HG03175 (cell line): ENCODE measurements at regions not wholly inside any gene's neighbourhood (a gene's known extent, or its start where the extent isn't known, plus 50 kb on each side); places are given as distances from the start of the nearest gene placed in this dataset.

Experiments
- ATAC-seq: cut with Tn5 transposase; IDR thresholded peaks from one replicate; pipeline ENCODE4 v1.9.1; 2021; ENCODE audit warnings: mild to moderate bottlenecking, moderate library complexity; ENCODE audit not compliant: unreplicated experiment

DNA sequence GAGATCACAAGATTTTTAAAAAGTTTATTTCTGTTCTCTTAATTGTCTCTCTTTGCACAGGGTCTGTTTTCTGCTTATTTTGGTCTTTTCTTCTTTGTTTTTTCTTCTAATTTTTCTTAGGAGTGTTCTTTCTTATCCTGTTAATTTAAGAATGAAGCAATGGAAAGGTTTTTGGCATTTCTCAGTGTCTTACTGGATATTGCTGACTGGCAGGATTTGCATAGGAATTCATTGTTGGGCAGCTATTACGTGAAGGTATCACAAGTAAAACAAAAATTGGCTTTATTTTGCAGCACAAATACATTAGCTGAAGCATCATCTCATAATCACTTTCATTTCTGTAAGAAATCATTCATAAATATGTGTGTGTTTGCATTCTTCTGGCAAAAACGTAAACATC lies 566.9 kb upstream of the CDH6 start:
- no peak for ATAC-seq

DNA sequence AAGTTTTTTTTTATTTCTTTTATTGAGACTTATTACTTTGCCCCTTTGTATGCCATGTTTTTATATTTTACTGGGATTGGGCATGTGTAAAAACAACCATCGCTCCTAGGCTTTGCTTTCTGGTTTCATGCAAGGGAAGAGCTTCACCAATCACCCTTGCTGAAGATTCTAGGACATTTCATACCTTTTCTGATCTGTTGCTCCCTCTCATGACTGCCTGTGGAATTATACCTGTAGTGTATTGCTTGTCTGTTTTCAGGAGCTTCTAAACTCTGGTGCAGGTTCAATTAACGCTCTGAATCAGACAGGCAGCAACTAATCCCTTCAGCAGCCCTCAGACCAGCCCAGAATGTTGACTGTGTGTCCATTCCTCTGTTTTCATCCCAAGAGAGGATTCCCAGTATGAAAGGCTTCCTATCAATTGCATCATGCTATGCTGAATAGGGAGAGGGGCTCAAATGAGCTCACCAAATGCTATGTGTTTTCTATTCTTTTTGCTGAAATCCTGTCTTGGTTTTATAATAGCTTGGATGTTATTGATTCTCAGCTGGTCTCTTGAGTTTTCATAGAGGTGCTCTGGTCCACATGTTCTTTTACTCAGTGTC lies 572.9 kb upstream of the CDH6 start:
- ATAC-seq, result no peak

DNA sequence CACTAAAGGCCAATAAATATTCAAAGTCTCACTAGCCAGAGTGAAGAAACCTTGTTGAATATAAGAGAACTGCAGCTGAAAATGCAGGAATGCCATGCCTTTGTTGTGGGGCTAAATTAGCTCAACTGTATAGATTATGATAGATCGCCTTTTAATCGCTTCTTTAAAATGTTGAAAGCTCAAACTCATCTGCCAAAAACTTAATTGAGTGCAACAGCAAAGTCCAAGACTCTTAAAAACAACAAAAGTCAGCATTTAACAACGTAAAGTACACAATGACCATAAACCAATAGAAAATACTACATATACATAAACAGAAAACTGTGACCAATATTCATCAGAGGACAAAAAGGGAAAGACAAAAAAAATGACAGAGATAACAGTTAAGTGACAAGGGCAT lies 585.0 kb upstream of the CDH6 start:
- ATAC-seq, result no peak

DNA sequence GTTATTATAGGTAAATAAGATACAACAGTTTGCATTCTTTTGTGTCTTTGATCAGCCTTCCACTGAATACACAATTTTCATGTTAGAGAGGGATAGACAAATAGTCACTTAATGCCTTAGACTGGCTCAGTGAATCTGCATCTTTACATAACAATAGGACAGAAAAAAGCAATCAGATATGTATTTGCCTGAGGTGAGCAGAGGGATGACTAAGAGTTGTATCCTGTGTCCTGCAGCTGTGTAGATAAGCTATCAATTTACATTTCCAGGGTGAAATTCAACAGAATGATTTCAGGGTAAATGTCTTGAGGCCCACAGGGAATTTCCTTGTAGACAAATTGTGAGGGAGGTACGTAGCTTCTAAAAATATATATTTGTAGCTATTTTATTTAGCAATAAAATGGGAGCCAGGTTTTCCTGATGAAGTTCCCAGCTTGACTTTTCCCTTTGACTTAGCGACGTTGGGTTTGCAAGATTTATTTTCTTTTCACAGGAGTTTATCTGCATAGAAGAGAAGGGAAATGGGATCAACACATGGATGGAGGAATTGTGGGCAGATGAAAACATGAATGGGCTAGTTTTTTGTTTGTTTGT lies 586.1 kb upstream of the CDH6 start:
- no peak for ATAC-seq

DNA sequence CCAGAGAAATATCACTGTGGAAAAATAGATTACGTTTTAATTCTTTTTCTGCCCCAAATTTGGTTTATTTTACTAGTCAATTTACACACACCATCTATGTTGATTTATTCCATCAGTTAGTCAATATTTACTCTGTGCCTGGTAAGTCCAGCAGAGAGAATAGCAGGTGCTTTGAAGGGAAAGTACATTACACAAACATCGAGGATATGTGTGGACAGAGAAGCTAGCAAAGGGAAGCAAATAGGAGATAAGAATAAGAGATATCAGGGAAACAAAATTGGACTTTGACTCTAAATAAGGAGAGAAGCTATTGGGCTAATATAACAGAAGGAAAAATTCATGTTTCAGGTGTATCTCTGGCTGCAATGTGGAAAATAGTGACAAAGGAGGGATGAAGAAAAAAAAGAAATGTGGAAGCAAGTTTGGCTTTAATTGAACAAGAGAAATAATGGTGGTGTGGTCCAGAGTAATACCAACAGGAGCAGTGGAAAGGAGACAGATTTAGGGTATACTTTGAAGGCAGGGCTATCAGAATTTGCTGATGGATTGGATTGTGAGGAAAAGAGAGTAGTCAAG lies 587.7 kb upstream of the CDH6 start:
- no peak for ATAC-seq

DNA sequence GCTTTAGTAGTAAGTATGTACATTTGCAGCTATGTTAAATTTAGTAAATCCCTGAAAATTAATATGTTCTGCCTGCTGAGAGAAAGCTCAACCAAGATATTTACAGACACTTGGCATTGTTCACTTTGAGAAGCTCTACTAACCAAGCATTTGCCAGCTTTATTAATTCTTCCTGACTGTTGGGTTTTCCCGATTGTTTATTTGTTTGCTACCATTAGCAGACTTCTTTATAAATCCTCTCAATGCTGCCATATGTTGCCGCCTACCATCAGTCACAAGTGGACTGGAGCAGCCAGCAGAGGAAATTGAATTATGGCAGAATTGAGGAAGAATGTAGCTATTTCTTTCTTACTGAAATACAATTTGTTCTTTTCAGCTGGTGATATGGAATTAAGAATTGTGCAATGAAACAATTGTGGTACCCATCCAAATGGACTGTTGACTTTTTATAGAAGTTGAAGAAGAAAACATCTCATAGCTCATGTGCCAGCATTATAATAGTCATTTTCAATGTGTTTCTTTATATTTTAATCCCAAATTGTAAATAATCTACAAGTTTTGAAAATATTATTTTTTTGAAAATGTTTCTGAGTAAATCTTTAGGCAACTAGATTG lies 588.7 kb upstream of the CDH6 start:
- ATAC-seq, result no peak

DNA sequence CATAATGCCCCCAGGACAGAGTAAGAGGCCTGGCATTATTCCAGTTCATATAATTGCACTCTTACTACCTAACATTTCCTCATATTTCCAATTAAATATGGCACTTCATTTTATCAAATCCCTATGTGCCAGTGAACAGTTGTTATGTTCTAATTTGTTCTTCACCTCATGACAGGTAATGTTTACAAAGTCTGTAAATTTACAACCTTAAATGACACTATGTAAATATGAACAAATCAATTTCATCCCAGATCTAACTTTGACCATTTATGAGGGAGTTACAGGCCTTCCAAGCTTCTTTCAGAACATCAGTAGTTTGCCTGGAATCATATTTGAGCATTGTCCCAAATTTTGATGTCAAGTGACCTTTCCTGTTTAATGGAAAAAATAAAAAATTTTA lies 592.6 kb upstream of the CDH6 start:
- ATAC-seq, result no peak

DNA sequence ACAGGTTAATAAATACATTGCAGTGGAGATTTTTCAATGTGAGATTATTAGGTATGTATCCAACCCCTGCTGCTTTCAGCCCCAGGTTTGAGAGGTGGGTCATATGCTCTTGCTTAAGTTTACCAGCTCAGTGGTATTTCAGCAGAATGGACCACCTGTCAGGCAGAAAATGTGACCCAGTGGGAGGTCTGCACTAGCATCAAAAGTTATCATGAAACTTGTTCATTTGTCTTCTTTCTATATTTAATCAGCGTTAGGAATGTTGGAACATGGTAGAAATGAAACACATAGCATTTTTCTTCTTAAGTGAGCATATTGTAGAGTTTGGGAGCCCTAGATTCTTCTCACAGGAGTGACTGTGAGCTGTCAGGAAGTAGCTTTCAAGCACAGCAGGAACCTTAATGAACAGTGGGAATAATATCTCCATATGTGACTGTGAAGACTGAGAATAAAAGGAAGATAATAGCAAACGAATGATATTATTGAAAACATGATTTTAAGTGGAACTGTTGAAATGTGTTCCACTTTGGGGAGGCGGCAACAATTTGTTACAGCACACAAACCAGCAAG lies 596.9 kb upstream of the CDH6 start:
- no peak for ATAC-seq

DNA sequence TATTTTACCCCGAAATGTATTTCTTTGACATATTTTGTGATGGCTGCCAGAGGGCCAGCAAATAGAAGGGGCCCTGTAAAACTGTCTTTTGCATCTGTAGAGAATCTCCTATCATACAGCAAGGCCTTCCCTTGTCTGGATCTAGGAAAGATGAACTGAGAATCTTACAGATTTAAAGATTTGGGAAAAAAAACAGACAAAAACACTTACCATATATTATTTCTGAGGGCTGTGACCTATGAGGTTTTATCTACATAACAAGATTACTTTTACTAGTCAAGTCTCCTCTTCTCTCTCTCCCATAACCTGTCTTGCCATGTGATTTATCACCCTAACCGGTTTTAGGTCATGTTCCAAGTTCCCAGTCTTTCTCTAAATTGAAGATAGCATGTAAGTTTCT lies 599.2 kb upstream of the CDH6 start:
- no peak for ATAC-seq

DNA sequence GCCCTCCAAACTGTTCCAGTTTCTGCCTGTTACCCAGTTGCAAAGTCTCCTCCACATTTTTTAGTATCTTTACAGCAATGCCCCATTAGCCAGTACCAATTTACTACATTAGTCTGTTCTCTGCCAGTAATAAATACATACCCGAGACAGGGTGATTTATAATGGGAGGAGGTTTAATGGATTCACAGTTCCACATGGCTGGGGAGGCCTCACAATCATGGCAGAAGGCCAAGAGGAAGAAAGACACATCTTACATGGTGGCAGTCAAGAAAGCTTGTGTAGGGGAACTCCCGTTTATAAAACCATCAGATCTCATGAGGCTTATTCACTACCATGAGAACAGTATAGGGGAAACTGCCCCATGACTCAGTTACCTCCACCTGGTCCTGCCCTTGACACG lies 600.7 kb upstream of the CDH6 start:
- ATAC-seq, result no peak

DNA sequence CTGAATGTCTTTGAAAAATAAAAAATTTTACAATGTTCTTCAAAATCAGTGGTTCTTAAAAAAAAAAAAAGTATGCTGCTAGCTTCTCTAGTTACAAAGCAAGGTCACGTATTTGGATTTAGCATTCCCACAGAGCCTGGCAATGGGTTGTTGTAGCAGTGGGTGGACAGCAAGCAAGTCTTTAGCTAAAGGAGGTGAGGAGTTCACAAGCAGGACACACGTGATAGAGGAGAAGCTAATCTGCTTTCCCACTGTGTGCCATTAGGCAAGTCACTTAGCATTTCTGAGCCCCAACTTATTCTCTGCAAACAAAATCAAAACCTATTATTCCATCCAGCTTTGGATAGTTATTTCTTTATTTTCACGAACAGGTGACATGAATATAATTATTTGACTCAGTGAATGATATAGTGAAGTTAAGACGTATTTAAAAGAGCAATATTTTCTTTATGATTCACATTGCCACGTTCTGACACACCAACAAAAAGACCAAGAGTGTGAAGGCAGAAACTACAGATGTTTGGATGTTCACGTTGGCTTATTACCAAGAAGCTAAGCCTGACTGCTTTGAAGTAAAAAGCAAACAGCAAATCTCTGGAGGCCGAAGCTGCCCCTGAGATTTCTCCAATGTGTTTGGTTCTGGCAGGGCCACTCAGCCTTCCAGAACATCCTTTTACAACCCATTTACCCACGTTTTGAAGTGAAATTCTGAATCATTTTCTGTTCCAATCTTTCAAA lies 612.1 kb upstream of the CDH6 start:
- no peak for ATAC-seq

DNA sequence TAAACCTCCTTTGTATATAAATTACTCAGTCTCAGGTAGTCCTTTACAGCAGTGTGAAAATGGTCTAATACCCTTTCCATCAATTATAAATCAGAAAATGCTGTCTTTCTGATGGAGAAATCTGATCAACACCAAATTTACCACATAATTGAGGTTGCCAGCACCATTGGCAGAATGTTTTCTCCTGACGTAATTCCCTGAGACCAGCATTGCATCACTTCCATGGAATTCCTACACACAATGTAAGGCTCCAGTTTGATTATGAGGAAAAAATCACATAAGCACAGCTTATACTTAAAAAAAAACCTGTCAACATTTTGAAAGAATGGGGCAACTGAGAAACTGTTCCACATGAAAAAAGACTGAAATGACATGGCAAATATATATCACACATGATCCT lies 618.7 kb upstream of the CDH6 start:
- ATAC-seq, result no peak

DNA sequence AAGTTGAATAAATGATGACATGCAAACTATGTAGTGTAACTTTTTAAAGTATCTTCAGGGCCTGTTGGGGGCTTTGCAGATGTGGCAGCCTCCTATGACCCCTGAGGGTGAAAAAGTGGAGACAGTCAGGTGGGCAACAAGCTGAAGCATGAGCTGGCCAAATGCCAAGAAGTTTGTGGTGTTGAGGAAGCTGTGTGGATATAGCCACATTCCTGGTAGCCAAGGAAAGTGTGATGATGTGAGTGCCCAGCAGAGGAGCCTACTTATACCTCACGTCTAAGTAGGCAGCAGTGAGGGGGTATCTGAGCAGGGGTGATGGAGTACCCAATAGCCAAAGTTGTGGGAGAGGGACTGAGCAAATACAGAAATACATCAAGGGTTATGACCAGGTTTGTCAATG lies 621.2 kb upstream of the CDH6 start:
- ATAC-seq, result no peak

DNA sequence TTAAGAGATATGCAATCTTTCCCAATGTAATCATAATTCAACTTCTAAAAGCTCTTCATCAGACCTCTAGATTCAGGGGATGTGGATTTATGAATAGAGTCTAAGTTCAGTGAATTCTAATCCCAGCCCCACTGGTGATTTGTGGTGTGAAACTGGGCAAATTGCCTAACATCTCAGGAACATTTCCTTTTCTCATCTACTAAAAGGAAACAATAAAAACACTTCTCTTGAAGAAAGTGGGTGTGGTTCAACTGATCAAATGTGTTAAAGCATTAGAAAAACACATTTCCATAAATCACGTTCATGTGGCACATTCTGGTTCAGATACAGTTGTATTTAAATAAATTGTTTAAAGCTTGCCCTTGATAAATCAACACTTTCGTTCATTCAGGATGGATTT lies 631.7 kb upstream of the CDH6 start:
- no peak for ATAC-seq

DNA sequence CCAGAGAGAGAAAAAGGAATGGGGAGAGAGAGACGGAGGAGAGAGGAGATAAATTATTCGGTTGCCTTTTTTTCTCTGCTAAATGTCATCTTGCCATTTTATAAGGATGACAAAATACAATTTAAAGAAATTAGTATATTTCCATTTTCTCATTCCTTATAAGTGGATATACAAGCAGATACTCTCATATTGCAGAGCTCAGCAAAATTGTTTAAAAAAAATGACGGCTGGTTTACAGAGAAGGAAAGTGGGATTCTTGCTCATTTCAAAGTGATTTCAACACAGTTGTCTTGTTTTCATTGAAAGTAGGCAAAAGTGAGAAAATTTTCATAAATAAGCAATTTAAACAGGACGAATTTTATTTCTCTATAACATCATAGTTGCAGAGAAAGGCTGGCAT lies 641.9 kb upstream of the CDH6 start:
- ATAC-seq, result no peak

DNA sequence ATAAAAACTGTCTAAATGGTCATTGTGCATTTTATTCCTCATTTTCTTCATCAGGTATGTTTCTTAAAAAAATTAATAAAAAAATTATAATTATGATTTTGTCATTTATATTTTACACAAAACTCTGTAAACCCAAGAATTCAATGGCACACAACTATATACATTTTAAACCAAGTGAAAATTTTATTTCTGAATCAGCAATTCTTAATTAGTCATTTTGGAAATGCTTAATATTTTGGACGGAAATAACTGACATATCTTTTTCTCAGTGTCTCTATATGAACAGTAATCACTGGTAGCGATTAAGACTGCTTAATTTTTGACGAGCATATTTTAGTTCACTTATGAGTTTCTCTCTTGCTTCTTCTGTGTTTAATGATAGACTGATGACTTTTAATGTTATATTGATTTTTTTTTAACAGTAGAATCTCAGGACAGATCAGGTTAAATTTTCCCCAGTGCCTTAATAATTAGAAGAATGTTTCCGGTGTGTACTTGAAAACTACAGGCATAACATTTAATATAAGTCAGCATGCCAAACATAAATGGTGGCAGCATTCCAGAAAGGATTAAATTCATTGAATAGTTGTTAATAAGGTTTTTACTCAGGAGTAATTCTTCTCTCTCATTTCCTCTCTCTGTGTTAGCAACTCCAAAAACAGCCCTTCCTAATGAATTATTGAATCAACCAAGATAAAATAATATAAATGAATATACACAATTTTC lies 644.7 kb upstream of the CDH6 start:
- no peak for ATAC-seq

DNA sequence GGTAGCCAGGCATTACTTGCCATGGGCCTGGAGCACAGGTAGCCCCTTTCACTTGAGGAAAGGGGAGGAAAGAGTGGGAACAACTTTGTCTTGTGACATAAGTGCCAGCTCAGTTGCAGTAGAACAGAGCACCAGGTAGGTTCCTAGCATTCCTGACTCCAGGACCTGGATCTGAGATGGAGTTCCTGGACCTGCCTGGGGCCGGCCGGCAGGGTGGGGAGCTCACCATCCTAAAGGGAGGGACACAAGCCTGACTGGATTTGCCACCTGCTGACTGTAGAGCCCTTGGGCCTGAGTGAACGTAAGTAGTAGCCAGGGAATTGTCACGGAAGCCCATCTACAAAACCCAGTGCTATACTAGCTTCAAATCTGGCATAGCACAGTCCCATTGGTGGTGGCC lies 653.3 kb upstream of the CDH6 start:
- ATAC-seq, result no peak

DNA sequence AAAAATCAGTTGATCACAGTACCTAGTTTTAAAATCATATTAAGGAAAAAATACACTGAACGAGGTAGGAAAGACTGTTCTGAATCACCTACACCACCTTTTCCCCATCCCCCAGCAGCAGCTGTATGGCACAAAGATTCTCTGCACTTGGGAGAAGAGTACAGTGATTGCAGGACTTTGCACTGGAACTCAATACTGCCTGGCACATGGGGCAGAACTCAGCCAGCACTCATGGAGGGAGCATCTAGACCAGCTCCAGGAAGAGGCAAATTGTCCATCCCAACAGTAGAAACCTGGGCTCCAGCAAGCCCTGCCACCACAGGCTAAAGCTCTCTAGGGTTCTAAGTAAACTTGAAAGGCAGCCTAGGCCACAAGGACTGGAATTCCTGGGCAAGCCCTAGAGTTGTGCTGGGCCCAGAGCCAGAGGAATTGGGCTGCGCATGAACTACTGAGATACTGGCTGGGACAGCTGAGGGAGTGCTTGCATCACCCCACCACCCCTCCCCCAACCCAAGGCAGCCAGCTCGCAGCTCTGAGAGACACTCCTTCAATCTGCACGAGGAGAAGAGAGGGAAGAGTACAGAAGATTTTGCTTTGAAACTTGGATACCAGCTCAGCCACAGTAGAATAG lies 654.4 kb upstream of the CDH6 start:
- ATAC-seq, result no peak

DNA sequence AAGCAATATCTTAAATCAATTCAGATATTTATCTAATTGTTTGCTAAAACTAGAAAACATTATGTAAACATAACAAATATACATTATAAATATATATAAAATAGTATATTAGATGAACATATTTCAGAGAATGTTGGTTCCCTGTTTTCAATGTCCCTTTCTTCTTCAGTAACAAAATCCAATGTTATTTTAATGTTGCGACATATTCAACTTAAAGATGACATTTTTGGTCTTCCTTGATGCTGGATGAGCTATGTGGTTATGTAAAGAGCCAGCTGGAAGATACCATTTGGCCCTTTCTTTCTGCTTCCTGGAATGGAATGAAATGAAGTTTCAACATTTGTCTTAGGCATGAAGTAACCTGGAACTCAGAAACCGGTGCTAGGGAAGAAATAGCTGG lies 668.1 kb upstream of the CDH6 start:
- ATAC-seq, result no peak

DNA sequence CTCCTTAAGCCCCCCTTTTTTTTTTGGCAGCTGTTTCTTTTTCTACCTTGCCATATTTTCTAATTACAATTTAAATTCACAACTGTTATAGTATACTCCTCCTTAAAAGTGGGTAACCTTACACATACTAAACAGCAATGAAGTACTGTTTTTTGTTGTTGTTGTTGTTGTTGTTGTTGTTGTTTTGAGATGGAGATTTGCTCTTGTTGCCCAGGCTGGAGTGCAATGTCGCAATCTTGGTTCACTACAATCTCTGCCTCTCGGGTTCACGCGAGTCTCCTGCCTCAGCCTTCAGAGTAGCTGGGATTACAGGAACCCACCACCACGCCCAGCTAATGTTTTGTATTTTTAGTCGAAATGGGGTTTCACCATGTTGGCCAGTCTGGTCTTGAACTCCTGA lies 669.1 kb upstream of the CDH6 start:
- no peak for ATAC-seq
